ENCODE measurements at regions not wholly inside any gene's neighbourhood (a gene's known extent, or its start where the extent isn't known, plus 50 kb on each side); places are given as distances from the start of the nearest gene placed in this dataset.

- TF ChIP-seq CTCF (IDR thresholded peaks at IDR 0.05; ENCODE audit: low read depth, low read length, poor library complexity, severe bottlenecking) (no peak), EZH2phosphoT487 (IDR thresholded peaks at IDR 0.05; ENCODE audit: borderline replicate concordance, low read length) (no peak)
These were observed 354.5 kb downstream of the ICE1 start for GRCh38 chr5:5777013-5777412.

All from DOHH2 (cell line).